ENCODE measurements at regions not wholly inside any gene's neighbourhood (a gene's known extent, or its start where the extent isn't known, plus 50 kb on each side); places are given as distances from the start of the nearest gene placed in this dataset.

- no peak for DNase-seq (ENCODE audit: low read depth in 1 of 2, low spot score in 1 of 2)
- Histone ChIP-seq H3K27me3 (no peaks in the 10 kb centered on the region), H3K4me3 (no peak overlapping the region), H3K9me3 (ENCODE audit: low read depth) (no peaks in the 10 kb centered on the region), H3K27ac (no peak overlapping the region), H3K4me1 (ENCODE audit: low read depth) (no peaks in the 10 kb centered on the region), H3K36me3 (no peaks in the 10 kb centered on the region)
- no peak for TF ChIP-seq CTCF (IDR thresholded peaks at IDR 0.05; ENCODE audit: low read depth, low read length)
Observed at GRCh38 chr1:34296059-34296458, 119.4 kb downstream of the C1orf94 start.

- Histone ChIP-seq H3K4me1 (ENCODE audit: low read depth) (no peaks in the 10 kb centered on the region), H3K4me3 (no peak overlapping the region), H3K27me3 (no peaks in the 10 kb centered on the region), H3K27ac (no peak overlapping the region), H3K9me3 (ENCODE audit: low read depth) (no peaks in the 10 kb centered on the region), H3K36me3 (no peaks in the 10 kb centered on the region)
- no peak for DNase-seq (ENCODE audit: low read depth in 1 of 2, low spot score in 1 of 2)
- TF ChIP-seq CTCF (IDR thresholded peaks at IDR 0.05; ENCODE audit: low read depth, low read length), result no peak
Observed at GRCh38 chr1:34302798-34303197, 126.1 kb downstream of the C1orf94 start.

- Histone ChIP-seq H3K36me3 (no peaks in the 10 kb centered on the region), H3K27me3 (no peaks in the 10 kb centered on the region), H3K9me3 (ENCODE audit: low read depth) (no peaks in the 10 kb centered on the region), H3K27ac (no peak overlapping the region), H3K4me3 (no peak overlapping the region), H3K4me1 (ENCODE audit: low read depth) (no peaks in the 10 kb centered on the region)
- no peak for TF ChIP-seq CTCF (IDR thresholded peaks at IDR 0.05; ENCODE audit: low read depth, low read length)
- no peak for DNase-seq (ENCODE audit: low read depth in 1 of 2, low spot score in 1 of 2)
Observed at GRCh38 chr1:34303218-34303617, 126.5 kb downstream of the C1orf94 start.

- no peaks in the 10 kb centered on the region for H3K27me3 ChIP-seq
- H3K9me3 ChIP-seq (ENCODE audit: low read depth), result no peaks in the 10 kb centered on the region
- TF ChIP-seq CTCF (IDR thresholded peaks at IDR 0.05; ENCODE audit: low read depth, low read length), result no peak
- H3K36me3 ChIP-seq, result no peaks in the 10 kb centered on the region
- no peak overlapping the region for H3K4me3 ChIP-seq
- no peaks in the 10 kb centered on the region for H3K4me1 ChIP-seq (ENCODE audit: low read depth)
- H3K27ac ChIP-seq, result no peak overlapping the region
- no peak for DNase-seq (ENCODE audit: low read depth in 1 of 2, low spot score in 1 of 2)
Observed at GRCh38 chr1:34306568-34306967, 129.9 kb downstream of the C1orf94 start.

- no peaks in the 10 kb centered on the region for H3K9me3 ChIP-seq (ENCODE audit: low read depth)
- TF ChIP-seq CTCF (IDR thresholded peaks at IDR 0.05; ENCODE audit: low read depth, low read length), result no peak
- H3K27ac ChIP-seq, result no peak overlapping the region
- DNase-seq (ENCODE audit: low read depth in 1 of 2, low spot score in 1 of 2), result no peak
- H3K27me3 ChIP-seq, result no peaks in the 10 kb centered on the region
- H3K4me3 ChIP-seq, result no peak overlapping the region
- H3K36me3 ChIP-seq, result no peaks in the 10 kb centered on the region
- no peaks in the 10 kb centered on the region for H3K4me1 ChIP-seq (ENCODE audit: low read depth)
Observed at GRCh38 chr1:34312359-34312758, 135.7 kb downstream of the C1orf94 start.

- no peaks in the 10 kb centered on the region for H3K4me1 ChIP-seq (ENCODE audit: low read depth)
- H3K27ac ChIP-seq, result no peak overlapping the region
- no peak overlapping the region for H3K4me3 ChIP-seq
- TF ChIP-seq CTCF (IDR thresholded peaks at IDR 0.05; ENCODE audit: low read depth, low read length), result no peak
- H3K27me3 ChIP-seq, result no peaks in the 10 kb centered on the region
- H3K9me3 ChIP-seq (ENCODE audit: low read depth), result no peaks in the 10 kb centered on the region
- H3K36me3 ChIP-seq, result no peaks in the 10 kb centered on the region
- no peak for DNase-seq (ENCODE audit: low read depth in 1 of 2, low spot score in 1 of 2)
Observed at GRCh38 chr1:34315974-34316373, 139.3 kb downstream of the C1orf94 start.
